H1 (cell line): ENCODE measurements at regions not wholly inside any gene's neighbourhood (a gene's known extent, or its start where the extent isn't known, plus 50 kb on each side); places are given as distances from the start of the nearest gene placed in this dataset.

Experiments used
- CTCF ChIA-PET: fragments of 300-600 bp; sonication (Branson Sonifier 250); formaldehyde crosslinking; loops from one replicate; lab custom pipeline; 2021; ENCODE audit not compliant: partially characterized antibody; lab: Charles Lee
- POLR2A ChIA-PET: fragments of 300-600 bp; sonication (Branson Sonifier 250); formaldehyde crosslinking; loops from one replicate; lab custom pipeline; 2021; ENCODE audit warnings: inconsistent platforms; ENCODE audit not compliant: partially characterized antibody; lab: Charles Lee
- DNase-seq, 2 experiments: peaks; one replicate each; pipeline versions ENCODE4 v3.0.0 to v3.0.0-alpha.2; 2010 to 2022; ENCODE audit warnings: low spot score in 2 of 2, low read depth in 1 of 2, mixed read lengths in 1 of 2
- FAIRE-seq: peaks from 2 replicates; lab custom pipeline; 2011; peaks lifted over from hg19 to GRCh38; lab: Jason Lieb, UNC
- H2AFZ ChIP-seq: 2 replicates; pipeline ENCODE4 v1.8.1; 2012; ENCODE audit warnings: low read length, inconsistent platforms
- H2AK5ac ChIP-seq: 2 replicates; pipeline ENCODE4 v1.6.1; 2013; ENCODE audit warnings: low read depth, low read length
- H2BK120ac ChIP-seq: replicated peaks from 2 replicates; pipeline ENCODE3; 2013; ENCODE audit warnings: low read depth, low read length, inconsistent platforms
- H2BK12ac ChIP-seq: 2 replicates; pipeline ENCODE4 v1.6.1; 2013; ENCODE audit warnings: low read depth, low read length
- H2BK15ac ChIP-seq: 2 replicates; pipeline ENCODE4 v1.6.1; 2013; ENCODE audit warnings: low read length
- H2BK20ac ChIP-seq: 2 replicates; pipeline ENCODE4 v1.6.1; 2013; ENCODE audit warnings: low read length
- H2BK5ac ChIP-seq: 2 replicates; pipeline ENCODE4 v1.6.1; 2013; ENCODE audit warnings: low read depth, low read length
- H3K14ac ChIP-seq: 2 replicates; pipeline ENCODE4 v1.6.1; 2013; ENCODE audit warnings: inconsistent platforms; ENCODE audit not compliant: insufficient read length
- H3K18ac ChIP-seq: 2 replicates; pipeline ENCODE4 v1.6.1; 2013; ENCODE audit warnings: low read length; ENCODE audit errors: extremely low read depth
- H3K23ac ChIP-seq: 2 replicates; pipeline ENCODE4 v1.6.1; 2013; ENCODE audit warnings: inconsistent platforms; ENCODE audit not compliant: insufficient read length
- H3K23me2 ChIP-seq: 2 replicates; pipeline ENCODE4 v1.6.1; 2013; ENCODE audit warnings: low read depth, low read length
- H3K27ac ChIP-seq: 2 replicates; pipeline ENCODE4 v1.6.1; 2011; ENCODE audit warnings: low read depth, low read length, inconsistent platforms
- H3K27me3 ChIP-seq, 4 experiments: replicated peaks in 1 of 4; 1 replicate in 1 of 4; 2 replicates in 3 of 4; pipeline versions ENCODE4 v1.6.1 to v1.8.1; 2011 to 2013; ENCODE audit warnings: low read length in 3 of 4, mild to moderate bottlenecking in 3 of 4, inconsistent platforms in 2 of 4, mixed read lengths in 2 of 4, moderate library complexity in 1 of 4; ENCODE audit not compliant: control insufficient read depth in 3 of 4, insufficient read depth in 3 of 4; ENCODE audit errors: extremely low read depth in 1 of 4
- H3K36me3 ChIP-seq, 4 experiments: 2 replicates each; pipeline versions ENCODE4 v1.6.1 to v1.8.1; 2011 to 2013; ENCODE audit warnings: mild to moderate bottlenecking in 4 of 4, low read length in 3 of 4, moderate library complexity in 2 of 4, control low read depth in 1 of 4, inconsistent platforms in 1 of 4; ENCODE audit not compliant: insufficient read depth in 4 of 4, control insufficient read depth in 2 of 4
- H3K4ac ChIP-seq: replicated peaks from 2 replicates; pipeline ENCODE3; 2013; ENCODE audit warnings: low read length, low read depth, mixed read lengths, inconsistent platforms; ENCODE audit not compliant: insufficient read length
- H3K4me1 ChIP-seq, 4 experiments: replicated peaks in 1 of 4; 1 replicate in 1 of 4; 2 replicates in 3 of 4; pipeline versions ENCODE4 v1.6.1 to v1.8.1; 2011 to 2013; ENCODE audit warnings: low read length in 3 of 4, inconsistent platforms in 2 of 4, mixed read lengths in 1 of 4; ENCODE audit not compliant: insufficient read depth in 4 of 4, control insufficient read depth in 3 of 4
- H3K4me2 ChIP-seq, 2 experiments: 2 replicates each; pipeline versions ENCODE4 v1.6.1 to v1.8.1; 2011 to 2013; ENCODE audit warnings: low read depth in 2 of 2, low read length in 2 of 2, control low read depth in 1 of 2, inconsistent platforms in 1 of 2, mild to moderate bottlenecking in 1 of 2; ENCODE audit not compliant: insufficient read depth in 1 of 2
- H3K4me3 ChIP-seq, 4 experiments: fragments of 200-600, 300-600 bp in 1 of 4; sonication (generic), shearing (Covaris generic), sonication (Bioruptor Twin) in 1 of 4; 2 replicates each; pipeline versions ENCODE4 v1.5.1 to v1.8.1; 2011 to 2016; ENCODE audit warnings: low read length in 4 of 4, low read depth in 3 of 4, control low read depth in 2 of 4, inconsistent platforms in 2 of 4, mild to moderate bottlenecking in 2 of 4, mixed read lengths in 1 of 4, moderate library complexity in 1 of 4; ENCODE audit not compliant: insufficient read depth in 2 of 4; ENCODE audit errors: extremely low read depth in 1 of 4
- H3K56ac ChIP-seq: replicated peaks from 2 replicates; pipeline ENCODE3; 2013; ENCODE audit warnings: low read depth, mild to moderate bottlenecking, mixed read lengths, low read length, inconsistent platforms; ENCODE audit not compliant: insufficient read length
- H3K79me1 ChIP-seq: 2 replicates; pipeline ENCODE4 v1.6.1; 2013; ENCODE audit warnings: low read depth, low read length, control low read depth
- H3K79me2 ChIP-seq, 2 experiments: 2 replicates each; pipeline versions ENCODE4 v1.6.1 to v1.8.1; 2012 to 2013; ENCODE audit warnings: low read length in 2 of 2, mild to moderate bottlenecking in 2 of 2, inconsistent platforms in 1 of 2; ENCODE audit not compliant: insufficient read depth in 2 of 2, control insufficient read depth in 1 of 2
- H3K9ac ChIP-seq, 4 experiments: replicated peaks in 1 of 4; 1 replicate in 1 of 4; 2 replicates in 3 of 4; pipeline versions ENCODE4 v1.6.1 to v1.8.1; 2011 to 2013; ENCODE audit warnings: low read depth in 3 of 4, low read length in 3 of 4, control low read depth in 2 of 4, mild to moderate bottlenecking in 2 of 4, moderate library complexity in 2 of 4, inconsistent platforms in 1 of 4; ENCODE audit errors: extremely low read depth in 1 of 4
- H3K9me3 ChIP-seq, 2 experiments: 2 replicates each; pipeline versions ENCODE4 v1.6.1 to v1.8.1; 2012 to 2013; ENCODE audit warnings: mild to moderate bottlenecking in 2 of 2, moderate library complexity in 2 of 2, control low read depth in 1 of 2, inconsistent platforms in 1 of 2, low read depth in 1 of 2, low read length in 1 of 2, mixed read lengths in 1 of 2; ENCODE audit not compliant: insufficient read depth in 2 of 2
- H4K20me1 ChIP-seq, 2 experiments: replicated peaks in 1 of 2; 2 replicates each; pipeline versions ENCODE3 to v1.8.1; 2011 to 2013; ENCODE audit warnings: inconsistent platforms in 2 of 2, low read length in 2 of 2, mild to moderate bottlenecking in 1 of 2; ENCODE audit not compliant: insufficient read depth in 2 of 2, control insufficient read depth in 1 of 2
- H4K5ac ChIP-seq: 2 replicates; pipeline ENCODE4 v1.6.1; 2013; ENCODE audit warnings: low read length, low read depth, mixed read lengths, inconsistent platforms; ENCODE audit not compliant: insufficient read length
- H4K8ac ChIP-seq: 2 replicates; pipeline ENCODE4 v1.8.0; 2013; ENCODE audit warnings: mild to moderate bottlenecking, moderate library complexity, low read length, inconsistent platforms; ENCODE audit not compliant: insufficient read depth; ENCODE audit errors: extremely low read depth
- H4K91ac ChIP-seq: replicated peaks from 2 replicates; pipeline ENCODE3; 2013; ENCODE audit warnings: low read length, mixed read lengths, inconsistent platforms; ENCODE audit not compliant: insufficient read length
- CEBPB ChIP-seq: IDR thresholded peaks from 2 replicates; pipeline ENCODE4 v1.6.1; 2012; ENCODE audit warnings: low read depth, low read length
- E2F6 ChIP-seq: IDR thresholded peaks from 2 replicates; pipeline ENCODE4 v1.6.1; 2012; ENCODE audit warnings: inconsistent platforms
- EZH2 ChIP-seq: fragments of 200-600 bp; sonication (generic); IDR thresholded peaks from 2 replicates; pipeline ENCODE4 v1.7.1; 2012; ENCODE audit warnings: low read depth, mild to moderate bottlenecking, moderate library complexity, low read length, inconsistent platforms; ENCODE audit not compliant: severe bottlenecking
- GABPA ChIP-seq: IDR thresholded peaks from 2 replicates; pipeline ENCODE4 v1.6.1; 2011; ENCODE audit warnings: mild to moderate bottlenecking, low read length, moderate library complexity, borderline replicate concordance; ENCODE audit not compliant: insufficient read depth
- JUND ChIP-seq: IDR thresholded peaks from 2 replicates; pipeline ENCODE4 v1.6.1; 2011; ENCODE audit warnings: mild to moderate bottlenecking, improper control_type of control experiment, low read length
- PHF8 ChIP-seq: fragments of 200-600 bp; sonication (generic); conservative IDR thresholded peaks from 2 replicates; pipeline ENCODE4 v1.7.1; 2012; ENCODE audit warnings: low read depth, mild to moderate bottlenecking, inconsistent platforms, low read length, moderate library complexity
- POLR2AphosphoS5 ChIP-seq: IDR thresholded peaks from 2 replicates; pipeline ENCODE4 v1.6.1; 2011; ENCODE audit warnings: low read depth, low read length
- RNF2 ChIP-seq: fragments of 200-900, 300-1000 bp; sonication (generic); IDR thresholded peaks from 2 replicates; pipeline ENCODE4 v1.7.1; 2016; ENCODE audit warnings: borderline replicate concordance, low read depth, mild to moderate bottlenecking, antibody characterized with exemption, low read length; ENCODE audit not compliant: poor library complexity, severe bottlenecking; ENCODE audit errors: missing control alignments
- SIN3A ChIP-seq, 2 experiments: IDR thresholded peaks in 1 of 2; conservative IDR thresholded peaks in 1 of 2; 2 replicates each; pipeline ENCODE4 v1.6.1; 2011 to 2012; ENCODE audit warnings: low read length in 2 of 2, improper control_type of control experiment in 1 of 2, low read depth in 1 of 2, mild to moderate bottlenecking in 1 of 2
- SRF ChIP-seq: IDR thresholded peaks from 2 replicates; pipeline ENCODE4 v1.6.1; 2011; ENCODE audit warnings: mild to moderate bottlenecking, low read depth, low read length, moderate library complexity
- SUZ12 ChIP-seq: fragments of 200-600 bp; sonication (generic); IDR thresholded peaks from 2 replicates; pipeline ENCODE4 v1.6.1; 2012; ENCODE audit warnings: mild to moderate bottlenecking, inconsistent platforms, low read length, moderate library complexity, mixed read lengths
- TAF1 ChIP-seq: IDR thresholded peaks from 2 replicates; pipeline ENCODE4 v1.6.1; 2011; ENCODE audit warnings: mild to moderate bottlenecking, low read depth, low read length
- TCF12 ChIP-seq: IDR thresholded peaks from 2 replicates; pipeline ENCODE4 v1.6.1; 2011; ENCODE audit warnings: low read depth, mild to moderate bottlenecking, low read length
- ZNF274 ChIP-seq: IDR thresholded peaks from 2 replicates; pipeline ENCODE4 v1.7.0; 2012; ENCODE audit warnings: low read length, borderline replicate concordance; ENCODE audit errors: extremely low read depth
- WGBS, 2 experiments: shearing (Covaris generic) in 1 of 2; methylation state at CpG; one replicate each; pipeline versions ENCODE4 v1.1.6 to v1.1.7; 2013 to 2015; ENCODE audit warnings: low lambda C conversion rate in 2 of 2, mixed read lengths in 2 of 2, inconsistent platforms in 1 of 2, low coverage in 1 of 2, missing lambda C conversion rate in 1 of 2; ENCODE audit not compliant: insufficient replicate concordance in 2 of 2, insufficient coverage in 1 of 2, insufficient read length in 1 of 2; ENCODE audit errors: extremely low coverage in 1 of 2, missing lambda C conversion rate in 1 of 2; 5-methylcytosine and 5-hydroxymethylcytosine counted together

- Histone ChIP-seq H3K4ac (no peak overlapping the region), H2AFZ (no peak overlapping the region), H3K18ac (no peak overlapping the region), H4K20me1 (no peaks in the 10 kb centered on the region), H3K23me2 (no peaks in the 10 kb centered on the region; the same call in 1 of the 2 replicates), H3K27me3 (no peaks in the 10 kb centered on the region), H2BK15ac (no peak overlapping the region), H3K4me1 (no peaks in the 10 kb centered on the region), H2BK120ac (no peak overlapping the region), H3K9me3 (peaks cover 20 to 43% of the 10 kb centered on the region in 2 experiments; a peak in 3 of 4 replicates), H4K91ac (no peak overlapping the region), H3K36me3 (no peaks in the 10 kb centered on the region), H3K79me2 (no peaks in the 10 kb centered on the region), H4K8ac (no peak overlapping the region), H2AK5ac (no peak overlapping the region), H4K5ac (no peak overlapping the region), H2BK5ac (no peak overlapping the region), H3K79me1 (no peaks in the 10 kb centered on the region), H3K56ac (no peak overlapping the region), H2BK20ac (no peak overlapping the region), H3K14ac (no peak overlapping the region), H3K23ac (no peak overlapping the region), H3K4me2 (no peak overlapping the region), H3K4me3 (no peak overlapping the region), H2BK12ac (no peak overlapping the region), H3K9ac (no peak overlapping the region), H3K27ac (no peak overlapping the region)
- no peak for TF ChIP-seq TAF1
- no peak for TF ChIP-seq EZH2
- no peak for TF ChIP-seq PHF8
- no peak for TF ChIP-seq TCF12
- TF ChIP-seq RNF2: no peak
- TF ChIP-seq POLR2AphosphoS5: no peak
- no peak for TF ChIP-seq SUZ12
- no peak for TF ChIP-seq ZNF274
- no peak for TF ChIP-seq JUND
- TF ChIP-seq E2F6: no peak
- no peak for TF ChIP-seq SRF
- no peak for TF ChIP-seq CEBPB
- no peak for TF ChIP-seq SIN3A (conservative IDR thresholded peaks at IDR 0.05 in 1 of 2, IDR thresholded peaks at IDR 0.05 in 1 of 2; ENCODE audit: low read depth in 1 of 2, low read length in 2 of 2)
- TF ChIP-seq GABPA: no peak
- no peak for DNase-seq
- ChIA-PET POLR2A (no interaction called here), CTCF (no interaction called here)
- WGBS, 2 experiments: 66% methylated on average over 4 of the region's 4 CpGs; no CpG with 5 or more reads in 1 of the 2 experiments
- FAIRE-seq: no peak
These were observed 140.1 kb downstream of the DHRS2 start for GRCh38 chr14:23776296-23776695.
